ENCODE measurements at regions not wholly inside any gene's neighbourhood (a gene's known extent, or its start where the extent isn't known, plus 50 kb on each side); places are given as distances from the start of the nearest gene placed in this dataset.

DNA sequence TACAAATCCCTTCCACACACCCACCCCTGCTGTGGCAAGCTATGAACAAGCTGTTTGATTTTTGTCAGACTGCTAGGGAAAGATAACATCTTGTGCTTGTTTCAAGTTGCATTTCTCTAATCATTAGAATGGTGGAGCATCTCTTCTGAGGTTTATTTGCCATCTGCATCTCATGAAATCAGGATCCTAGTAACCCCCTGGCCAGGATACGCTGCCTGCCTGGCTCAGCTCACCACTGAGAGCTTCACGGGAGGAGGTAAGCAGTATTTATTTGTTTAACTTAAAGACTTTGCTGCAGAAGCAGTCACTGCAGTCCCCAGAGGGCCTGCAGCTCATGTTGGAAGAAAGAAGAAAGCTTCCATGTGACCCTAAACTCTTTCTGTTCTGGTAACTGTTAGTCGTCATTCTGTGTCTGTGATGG, 83.3 kb upstream of the CXCL14 start:
- Histone ChIP-seq H3K9me2 (no peaks in the 10 kb centered on the region), H2AFZ (ENCODE audit: low read depth) (no peak overlapping the region), H3K27ac (ENCODE audit: low read depth in 2 of 2, low read length in 1 of 2) (no peak overlapping the region), H3K4me2 (no peak overlapping the region), H3K4me3 (ENCODE audit: low read depth in 2 of 2, low read length in 1 of 2) (no peak overlapping the region), H3K27me3 (ENCODE audit: insufficient read depth) (no peaks in the 10 kb centered on the region), H3K9ac (no peak overlapping the region), H3K79me2 (ENCODE audit: insufficient read depth) (no peaks in the 10 kb centered on the region), H3K36me3 (replicated peaks in 1 of 2; ENCODE audit: control insufficient read depth in 1 of 2, insufficient read depth in 2 of 2, low read length in 1 of 2) (no peaks in the 10 kb centered on the region), H4K20me1 (ENCODE audit: insufficient read depth) (no peaks in the 10 kb centered on the region), H3F3A (replicated peaks; ENCODE audit: insufficient read depth) (no peaks in the 10 kb centered on the region), H3K9me3 (no peaks in the 10 kb centered on the region), H3K4me1 (ENCODE audit: control insufficient read depth in 1 of 2, insufficient read depth in 2 of 2, low read depth in 1 of 2, low read length in 1 of 2) (no peaks in the 10 kb centered on the region)
- 16% methylated on average over 3 of the region's 3 CpGs for WGBS (ENCODE audit: low lambda C conversion rate)
- POLR2A ChIA-PET, result no interaction called here
- CTCF ChIA-PET, result interaction anchor here (0.9 to 1.4 kb wide), 2 partner anchors 96 to 196 kb away, joined by 4 read pairs; no protein-coding TSS in a partner anchor
- no peak for DNase-seq
- TF ChIP-seq SMC3 (IDR thresholded peaks at IDR 0.05; ENCODE audit: low read depth, low read length) (no peak), EZH2phosphoT487 (IDR thresholded peaks at IDR 0.05; ENCODE audit: borderline replicate concordance, low read depth) (no peak), GATA2 (CRISPR knock-in tag; IDR thresholded peaks at IDR 0.05) (no peak)
- TF ChIP-seq, protein P1, sequence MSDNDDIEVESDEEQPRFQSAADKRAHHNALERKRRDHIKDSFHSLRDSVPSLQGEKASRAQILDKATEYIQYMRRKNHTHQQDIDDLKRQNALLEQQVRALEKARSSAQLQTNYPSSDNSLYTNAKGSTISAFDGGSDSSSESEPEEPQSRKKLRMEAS (IDR thresholded peaks at IDR 0.05; ENCODE audit: low read depth), result no peak
- TF ChIP-seq, protein P2, sequence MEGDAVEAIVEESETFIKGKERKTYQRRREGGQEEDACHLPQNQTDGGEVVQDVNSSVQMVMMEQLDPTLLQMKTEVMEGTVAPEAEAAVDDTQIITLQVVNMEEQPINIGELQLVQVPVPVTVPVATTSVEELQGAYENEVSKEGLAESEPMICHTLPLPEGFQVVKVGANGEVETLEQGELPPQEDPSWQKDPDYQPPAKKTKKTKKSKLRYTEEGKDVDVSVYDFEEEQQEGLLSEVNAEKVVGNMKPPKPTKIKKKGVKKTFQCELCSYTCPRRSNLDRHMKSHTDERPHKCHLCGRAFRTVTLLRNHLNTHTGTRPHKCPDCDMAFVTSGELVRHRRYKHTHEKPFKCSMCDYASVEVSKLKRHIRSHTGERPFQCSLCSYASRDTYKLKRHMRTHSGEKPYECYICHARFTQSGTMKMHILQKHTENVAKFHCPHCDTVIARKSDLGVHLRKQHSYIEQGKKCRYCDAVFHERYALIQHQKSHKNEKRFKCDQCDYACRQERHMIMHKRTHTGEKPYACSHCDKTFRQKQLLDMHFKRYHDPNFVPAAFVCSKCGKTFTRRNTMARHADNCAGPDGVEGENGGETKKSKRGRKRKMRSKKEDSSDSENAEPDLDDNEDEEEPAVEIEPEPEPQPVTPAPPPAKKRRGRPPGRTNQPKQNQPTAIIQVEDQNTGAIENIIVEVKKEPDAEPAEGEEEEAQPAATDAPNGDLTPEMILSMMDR (IDR thresholded peaks at IDR 0.05), result no peak

DNA sequence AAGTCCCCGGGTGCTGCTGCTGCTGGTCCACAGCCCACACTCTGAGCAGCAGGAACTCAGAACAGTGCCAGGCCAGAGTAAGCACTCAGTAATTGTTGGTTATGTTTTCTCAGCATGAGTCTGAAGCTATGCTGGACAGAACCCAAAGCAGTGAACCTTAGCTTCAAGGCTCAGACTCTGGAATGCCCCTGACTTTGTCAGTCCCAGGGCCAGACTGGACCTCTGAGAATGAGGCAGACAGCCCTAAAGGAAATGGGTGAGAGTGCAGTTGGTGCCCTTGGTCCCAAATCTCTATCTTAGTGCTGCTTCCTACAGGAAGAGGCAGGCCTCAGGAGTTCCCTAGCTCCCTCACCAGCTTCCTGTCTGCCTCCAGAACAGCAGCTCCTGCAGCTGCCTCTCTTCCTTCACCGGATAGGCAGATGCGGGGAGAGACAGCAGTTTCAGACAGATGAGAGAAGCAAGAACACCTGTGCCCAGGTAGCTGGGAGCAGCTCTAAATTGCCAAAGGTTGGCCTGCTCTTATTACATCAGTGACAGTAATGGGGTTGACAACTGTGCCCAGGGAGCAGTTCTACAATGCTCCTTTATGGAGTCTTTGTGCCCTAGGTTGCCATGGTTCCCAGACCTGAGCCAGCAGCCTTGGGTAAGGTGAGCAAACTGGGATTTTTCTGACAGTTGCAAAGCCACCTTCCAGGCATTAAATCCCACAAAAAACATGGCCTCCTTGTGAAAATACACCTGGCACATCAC, 82.2 kb upstream of the CXCL14 start:
- no peaks in the 10 kb centered on the region for H4K20me1 ChIP-seq (ENCODE audit: insufficient read depth)
- ChIA-PET POLR2A (no interaction called here), CTCF (interaction anchor here (1.0 kb wide), 1 partner anchor 100 kb away, joined by 3 read pairs; no protein-coding TSS in a partner anchor)
- no peak overlapping the region for H3K27ac ChIP-seq (ENCODE audit: low read depth in 2 of 2, low read length in 1 of 2)
- DNase-seq, result no peak
- H3K4me2 ChIP-seq, result no peak overlapping the region
- no peaks in the 10 kb centered on the region for H3K9me3 ChIP-seq
- TF ChIP-seq, protein P2 (IDR thresholded peaks at IDR 0.05), result no peak
- TF ChIP-seq GATA2 (CRISPR knock-in tag; IDR thresholded peaks at IDR 0.05) (no peak), CHD2 (IDR thresholded peaks at IDR 0.05; ENCODE audit: low read length, partially characterized antibody) (no peak), TAF1 (IDR thresholded peaks at IDR 0.05; ENCODE audit: borderline replicate concordance, low read depth, low read length) (no peak), GABPA (IDR thresholded peaks at IDR 0.05; ENCODE audit: low read depth) (no peak), EZH2phosphoT487 (IDR thresholded peaks at IDR 0.05; ENCODE audit: borderline replicate concordance, low read depth) (no peak)
- H2AFZ ChIP-seq (ENCODE audit: low read depth), result no peak overlapping the region
- no peaks in the 10 kb centered on the region for H3F3A ChIP-seq (replicated peaks; ENCODE audit: insufficient read depth)
- WGBS (ENCODE audit: low lambda C conversion rate), result 67% methylated on average over 1 of the region's 3 CpGs
- H3K9me2 ChIP-seq, result no peaks in the 10 kb centered on the region
- H3K79me2 ChIP-seq (ENCODE audit: insufficient read depth), result no peaks in the 10 kb centered on the region
- no peaks in the 10 kb centered on the region for H3K36me3 ChIP-seq (replicated peaks in 1 of 2; ENCODE audit: control insufficient read depth in 1 of 2, insufficient read depth in 2 of 2, low read length in 1 of 2)
- H3K9ac ChIP-seq, result no peak overlapping the region
- no peaks in the 10 kb centered on the region for H3K4me1 ChIP-seq (ENCODE audit: control insufficient read depth in 1 of 2, insufficient read depth in 2 of 2, low read depth in 1 of 2, low read length in 1 of 2)
- H3K4me3 ChIP-seq (ENCODE audit: low read depth in 2 of 2, low read length in 1 of 2), result no peak overlapping the region
- no peaks in the 10 kb centered on the region for H3K27me3 ChIP-seq (ENCODE audit: insufficient read depth)
